ENCODE measurements at regions not wholly inside any gene's neighbourhood (a gene's known extent, or its start where the extent isn't known, plus 50 kb on each side); places are given as distances from the start of the nearest gene placed in this dataset.

DNA sequence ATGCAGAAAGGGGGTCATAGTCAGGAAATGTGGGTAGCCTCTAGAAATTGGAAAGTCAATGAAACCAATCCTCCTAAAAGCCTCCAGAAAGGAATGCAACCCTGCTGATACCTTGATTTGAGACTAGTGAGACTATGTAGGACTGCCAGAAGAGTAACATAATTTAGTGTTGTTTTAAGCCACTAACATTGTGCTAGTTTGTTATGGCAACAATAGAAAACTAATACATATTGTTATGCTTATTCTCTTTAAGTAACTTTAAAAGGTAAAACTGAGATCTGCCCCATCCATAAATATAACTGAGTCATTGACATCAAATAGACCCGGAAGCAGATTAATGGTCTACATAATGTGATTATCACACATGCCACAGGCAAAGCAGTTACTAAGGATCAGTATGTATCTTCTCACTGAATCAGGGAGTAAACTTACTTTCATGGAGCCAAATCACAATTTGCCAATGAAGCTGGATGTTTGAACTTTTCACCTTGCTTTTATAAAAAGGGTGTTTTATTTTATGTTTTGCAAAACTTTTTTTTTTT lies 146.4 kb upstream of the TMEM106B start:
- Histone ChIP-seq H3K79me2 (ENCODE audit: insufficient read depth, low read depth) (no peaks in the 10 kb centered on the region), H3K4me1 (ENCODE audit: low read depth, poor library complexity, severe bottlenecking) (no peaks in the 10 kb centered on the region), H3K27ac (no peak overlapping the region), H4K20me1 (ENCODE audit: insufficient read depth) (no peaks in the 10 kb centered on the region), H2AFZ (ENCODE audit: low read depth) (no peak overlapping the region), H3K9ac (no peak overlapping the region), H3K4me2 (no peak overlapping the region), H3K27me3 (ENCODE audit: insufficient read depth, low read depth) (no peaks in the 10 kb centered on the region), H3K36me3 (ENCODE audit: insufficient read depth) (no peaks in the 10 kb centered on the region), H3K4me3 (IDR thresholded peaks at IDR 0.05; ENCODE audit: insufficient read depth, low read depth, low read length) (no peak overlapping the region)
- no peak for TF ChIP-seq CTCF (conservative IDR thresholded peaks at IDR 0.05; ENCODE audit: low read depth, low read length)

DNA sequence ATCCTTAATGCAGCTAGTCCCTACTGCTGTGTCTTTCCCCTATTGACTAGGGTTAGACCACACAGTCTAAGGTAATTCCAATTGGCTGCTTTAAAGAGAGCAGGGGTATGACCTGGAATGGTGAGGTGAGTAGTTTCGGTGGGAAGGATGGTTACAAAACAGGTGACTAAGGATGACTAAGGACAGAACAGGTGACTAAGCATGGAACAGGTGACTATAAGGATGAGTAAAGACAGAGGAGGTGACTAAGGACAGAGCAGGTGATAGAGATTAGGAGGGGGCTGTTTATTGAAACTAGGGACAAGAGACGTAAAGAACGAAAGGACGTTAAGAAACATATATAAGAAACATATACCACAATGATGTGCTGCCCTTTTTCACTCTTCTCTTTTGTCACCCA lies 145.1 kb upstream of the TMEM106B start:
- no peak overlapping the region for H3K4me3 ChIP-seq (IDR thresholded peaks at IDR 0.05; ENCODE audit: insufficient read depth, low read depth, low read length)
- no peaks in the 10 kb centered on the region for H4K20me1 ChIP-seq (ENCODE audit: insufficient read depth)
- no peak overlapping the region for H3K4me2 ChIP-seq
- H3K79me2 ChIP-seq (ENCODE audit: insufficient read depth, low read depth): no peaks in the 10 kb centered on the region
- H2AFZ ChIP-seq (ENCODE audit: low read depth): no peak overlapping the region
- H3K27me3 ChIP-seq (ENCODE audit: insufficient read depth, low read depth): no peaks in the 10 kb centered on the region
- no peak overlapping the region for H3K9ac ChIP-seq
- no peak overlapping the region for H3K27ac ChIP-seq
- H3K4me1 ChIP-seq (ENCODE audit: low read depth, poor library complexity, severe bottlenecking): no peaks in the 10 kb centered on the region
- TF ChIP-seq CTCF (conservative IDR thresholded peaks at IDR 0.05; ENCODE audit: low read depth, low read length): no peak
- H3K36me3 ChIP-seq (ENCODE audit: insufficient read depth): no peaks in the 10 kb centered on the region

DNA sequence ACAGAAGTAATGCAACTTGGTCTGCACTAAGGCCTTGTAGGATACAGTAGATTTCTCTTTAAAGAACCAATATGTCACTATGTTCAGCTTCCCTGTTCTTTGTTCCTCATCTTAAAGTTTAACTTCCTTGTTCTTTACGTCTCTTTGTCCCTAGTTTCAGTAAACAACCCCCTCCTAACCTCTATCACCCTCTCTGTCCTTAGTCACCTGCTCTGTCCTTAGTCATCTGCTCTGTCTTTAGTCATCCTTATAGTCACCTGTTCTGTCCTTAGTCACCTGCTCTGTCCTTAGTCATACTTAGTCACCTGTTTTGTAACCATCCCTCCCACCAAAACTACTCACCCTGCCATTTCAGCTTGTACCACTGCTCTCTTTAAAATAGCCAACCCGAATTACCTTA lies 144.6 kb upstream of the TMEM106B start:
- Histone ChIP-seq H3K4me3 (IDR thresholded peaks at IDR 0.05; ENCODE audit: insufficient read depth, low read depth, low read length) (no peak overlapping the region), H3K27me3 (ENCODE audit: insufficient read depth, low read depth) (no peaks in the 10 kb centered on the region), H3K9ac (no peak overlapping the region), H2AFZ (ENCODE audit: low read depth) (no peak overlapping the region), H4K20me1 (ENCODE audit: insufficient read depth) (no peaks in the 10 kb centered on the region), H3K79me2 (ENCODE audit: insufficient read depth, low read depth) (no peaks in the 10 kb centered on the region), H3K4me1 (ENCODE audit: low read depth, poor library complexity, severe bottlenecking) (no peaks in the 10 kb centered on the region), H3K27ac (no peak overlapping the region), H3K36me3 (ENCODE audit: insufficient read depth) (no peaks in the 10 kb centered on the region), H3K4me2 (no peak overlapping the region)
- no peak for TF ChIP-seq CTCF (conservative IDR thresholded peaks at IDR 0.05; ENCODE audit: low read depth, low read length)

GRCh38 chr7:12067156-12067831 lies 143.8 kb upstream of the TMEM106B start:
- H3K79me2 ChIP-seq (ENCODE audit: insufficient read depth, low read depth): no peaks in the 10 kb centered on the region
- no peak overlapping the region for H3K9ac ChIP-seq
- no peak overlapping the region for H3K27ac ChIP-seq
- H3K4me2 ChIP-seq: no peak overlapping the region
- H3K36me3 ChIP-seq (ENCODE audit: insufficient read depth): no peaks in the 10 kb centered on the region
- no peaks in the 10 kb centered on the region for H3K4me1 ChIP-seq (ENCODE audit: low read depth, poor library complexity, severe bottlenecking)
- H2AFZ ChIP-seq (ENCODE audit: low read depth): no peak overlapping the region
- no peaks in the 10 kb centered on the region for H3K27me3 ChIP-seq (ENCODE audit: insufficient read depth, low read depth)
- H4K20me1 ChIP-seq (ENCODE audit: insufficient read depth): no peaks in the 10 kb centered on the region
- peak; percentile 80 for TF ChIP-seq CTCF (conservative IDR thresholded peaks at IDR 0.05; ENCODE audit: low read depth, low read length)
- H3K4me3 ChIP-seq (IDR thresholded peaks at IDR 0.05; ENCODE audit: insufficient read depth, low read depth, low read length): no peak overlapping the region

Data from KMS-11 (cell line).